Activated CD4-positive, alpha-beta T cell treated with anti-CD3 and anti-CD28 coated beads, Interleukin-2, amount 10 ng/mL, durations not matched to agents 24 days and 14 days (primary cell): ENCODE measurements at regions not wholly inside any gene's neighbourhood (a gene's known extent, or its start where the extent isn't known, plus 50 kb on each side); places are given as distances from the start of the nearest gene placed in this dataset.

ENCODE experiments used
- DNase-seq: peaks from one replicate; pipeline ENCODE4 v3.0.0; 2022
- H3K27ac Mint-ChIP-seq: one replicate; pipeline ENCODE4 v1.8.0; 2022; ENCODE audit warnings: mild to moderate bottlenecking, mixed read lengths
- H3K27me3 Mint-ChIP-seq: one replicate; pipeline ENCODE4 v1.8.0; 2022; ENCODE audit warnings: mixed read lengths
- H3K36me3 Mint-ChIP-seq: one replicate; pipeline ENCODE4 v1.8.0; 2022; ENCODE audit warnings: low read depth, mild to moderate bottlenecking, mixed read lengths
- H3K4me1 Mint-ChIP-seq: one replicate; pipeline ENCODE4 v1.8.0; 2021; ENCODE audit warnings: mixed read lengths
- H3K4me3 Mint-ChIP-seq: one replicate; pipeline ENCODE4 v1.8.0; 2022; ENCODE audit warnings: mild to moderate bottlenecking, moderate library complexity, mixed read lengths
- H3K9me3 Mint-ChIP-seq: one replicate; pipeline ENCODE4 v1.8.0; 2021; ENCODE audit warnings: mixed read lengths
- intact Hi-C: fragments of 100-400 bp; cut with micrococcal nuclease; formaldehyde crosslinking; loops from one replicate; pipeline ENCODE4 v1.15.1; 2023

DNA sequence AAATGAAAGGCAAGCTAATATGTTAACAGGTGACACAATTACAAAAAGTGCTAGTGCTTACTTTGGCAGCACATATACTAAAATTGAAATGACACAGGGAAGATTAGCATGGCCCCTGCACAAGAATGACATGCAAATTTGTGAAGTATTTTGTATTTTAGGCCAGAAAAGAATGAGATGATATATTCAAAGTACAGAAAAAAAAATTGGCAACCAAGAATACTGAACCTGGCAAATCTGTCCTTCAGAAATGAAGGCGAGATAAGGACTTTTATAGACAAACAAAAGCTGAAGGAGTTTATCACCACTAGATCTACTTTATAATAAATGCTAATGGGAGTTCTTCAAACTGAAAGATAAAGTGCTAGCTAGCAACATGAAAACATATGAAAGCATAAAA is 350.0 kb upstream of the POU3F1 start:
- intact Hi-C loops: no loop called here
- Mint-ChIP-seq H3K27me3 (peaks cover 24% of the 10 kb centered on the region), H3K4me1 (no peaks in the 10 kb centered on the region), H3K36me3 (no peaks in the 10 kb centered on the region), H3K9me3 (no peaks in the 10 kb centered on the region), H3K4me3 (no peak overlapping the region), H3K27ac (no peak overlapping the region)
- DNase-seq: no peak

DNA sequence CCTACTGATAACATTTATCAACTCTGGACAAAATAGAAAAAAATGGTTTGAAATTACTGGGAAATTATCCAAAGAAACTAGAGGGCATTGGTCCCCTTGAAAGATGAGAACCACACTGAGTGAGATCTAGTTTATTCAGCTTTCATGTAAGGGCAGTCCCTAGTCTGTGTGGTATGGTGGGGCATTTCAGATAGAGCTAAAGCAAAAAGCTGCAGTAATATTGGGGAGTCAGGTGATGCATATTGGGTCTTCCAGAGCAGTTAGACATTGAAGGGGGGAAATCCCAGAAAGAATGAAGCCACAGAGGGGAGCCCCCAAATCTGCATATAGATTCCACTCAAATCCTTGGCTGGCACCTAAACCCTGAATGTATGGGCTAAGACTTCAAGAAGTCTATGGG is 347.7 kb upstream of the POU3F1 start:
- no peaks in the 10 kb centered on the region for H3K9me3 Mint-ChIP-seq

GRCh38 chr1:38392861-38393260 is 346.3 kb upstream of the POU3F1 start:
- no peaks in the 10 kb centered on the region for H3K4me1 Mint-ChIP-seq
- intact Hi-C loops: no loop called here
- H3K27ac Mint-ChIP-seq: no peak overlapping the region
- no peak overlapping the region for H3K4me3 Mint-ChIP-seq
- H3K27me3 Mint-ChIP-seq: peaks cover 18% of the 10 kb centered on the region
- peaks cover 6% of the 10 kb centered on the region for H3K9me3 Mint-ChIP-seq
- H3K36me3 Mint-ChIP-seq: no peaks in the 10 kb centered on the region
- no peak for DNase-seq

More for the DNA sequence above, 347.7 kb upstream of the POU3F1 start:
- H3K36me3 Mint-ChIP-seq: no peaks in the 10 kb centered on the region
- intact Hi-C loops: no loop called here
- no peaks in the 10 kb centered on the region for H3K4me1 Mint-ChIP-seq
- no peak overlapping the region for H3K4me3 Mint-ChIP-seq
- H3K27me3 Mint-ChIP-seq: peaks cover 24% of the 10 kb centered on the region
- DNase-seq: no peak
- H3K27ac Mint-ChIP-seq: no peak overlapping the region

GRCh38 chr1:38381256-38381655 is 334.7 kb upstream of the POU3F1 start:
- Mint-ChIP-seq H3K4me3 (no peak overlapping the region), H3K9me3 (no peaks in the 10 kb centered on the region), H3K4me1 (no peaks in the 10 kb centered on the region), H3K27ac (no peak overlapping the region), H3K27me3 (peaks cover 2% of the 10 kb centered on the region), H3K36me3 (no peaks in the 10 kb centered on the region)
- DNase-seq: peak; percentile 17
- intact Hi-C loops: no loop called here

- no peak for DNase-seq
- intact Hi-C loops: no loop called here
- no peaks in the 10 kb centered on the region for H3K9me3 Mint-ChIP-seq
- H3K27me3 Mint-ChIP-seq: peaks cover 2% of the 10 kb centered on the region
- H3K4me1 Mint-ChIP-seq: no peaks in the 10 kb centered on the region
- no peak overlapping the region for H3K27ac Mint-ChIP-seq
- H3K36me3 Mint-ChIP-seq: no peaks in the 10 kb centered on the region
- H3K4me3 Mint-ChIP-seq: no peak overlapping the region
Measured at GRCh38 chr1:38376577-38376976, 330.0 kb upstream of the POU3F1 start.

GRCh38 chr1:38375035-38375434 is 328.4 kb upstream of the POU3F1 start:
- intact Hi-C loops: no loop called here
- DNase-seq: no peak
- no peaks in the 10 kb centered on the region for H3K36me3 Mint-ChIP-seq
- H3K4me1 Mint-ChIP-seq: no peaks in the 10 kb centered on the region
- H3K4me3 Mint-ChIP-seq: no peak overlapping the region
- H3K27me3 Mint-ChIP-seq: peaks cover 4% of the 10 kb centered on the region
- H3K9me3 Mint-ChIP-seq: no peaks in the 10 kb centered on the region
- H3K27ac Mint-ChIP-seq: no peak overlapping the region

GRCh38 chr1:38371505-38371844 is 324.9 kb upstream of the POU3F1 start:
- H3K9me3 Mint-ChIP-seq: no peaks in the 10 kb centered on the region
- H3K4me3 Mint-ChIP-seq: no peak overlapping the region
- peaks cover 13% of the 10 kb centered on the region for H3K27me3 Mint-ChIP-seq
- H3K36me3 Mint-ChIP-seq: no peaks in the 10 kb centered on the region
- H3K27ac Mint-ChIP-seq: no peak overlapping the region
- intact Hi-C loops: no loop called here
- no peaks in the 10 kb centered on the region for H3K4me1 Mint-ChIP-seq
- no peak for DNase-seq

- no peak overlapping the region for H3K27ac Mint-ChIP-seq
- intact Hi-C loops: no loop called here
Measured at GRCh38 chr1:38370716-38371504, 324.3 kb upstream of the POU3F1 start.

GRCh38 chr1:38365242-38365641 is 318.6 kb upstream of the POU3F1 start:
- Mint-ChIP-seq H3K27me3 (peaks cover 16% of the 10 kb centered on the region), H3K9me3 (no peaks in the 10 kb centered on the region), H3K36me3 (no peaks in the 10 kb centered on the region), H3K27ac (no peak overlapping the region), H3K4me3 (no peak overlapping the region), H3K4me1 (no peaks in the 10 kb centered on the region)
- intact Hi-C loops: no loop called here
- DNase-seq: no peak

More at GRCh38 chr1:38370716-38371504, 324.3 kb upstream of the POU3F1 start:
- Mint-ChIP-seq H3K27me3 (peaks cover 13% of the 10 kb centered on the region), H3K4me3 (no peak overlapping the region), H3K4me1 (no peaks in the 10 kb centered on the region), H3K9me3 (no peaks in the 10 kb centered on the region), H3K36me3 (no peaks in the 10 kb centered on the region)
- DNase-seq: no peak

- Mint-ChIP-seq H3K4me3 (no peak overlapping the region), H3K4me1 (no peaks in the 10 kb centered on the region), H3K9me3 (no peaks in the 10 kb centered on the region), H3K27ac (no peak overlapping the region), H3K27me3 (peaks cover 9% of the 10 kb centered on the region), H3K36me3 (no peaks in the 10 kb centered on the region)
- intact Hi-C loops: no loop called here
- DNase-seq: no peak
Measured at GRCh38 chr1:38361566-38361965, 315.0 kb upstream of the POU3F1 start.

DNA sequence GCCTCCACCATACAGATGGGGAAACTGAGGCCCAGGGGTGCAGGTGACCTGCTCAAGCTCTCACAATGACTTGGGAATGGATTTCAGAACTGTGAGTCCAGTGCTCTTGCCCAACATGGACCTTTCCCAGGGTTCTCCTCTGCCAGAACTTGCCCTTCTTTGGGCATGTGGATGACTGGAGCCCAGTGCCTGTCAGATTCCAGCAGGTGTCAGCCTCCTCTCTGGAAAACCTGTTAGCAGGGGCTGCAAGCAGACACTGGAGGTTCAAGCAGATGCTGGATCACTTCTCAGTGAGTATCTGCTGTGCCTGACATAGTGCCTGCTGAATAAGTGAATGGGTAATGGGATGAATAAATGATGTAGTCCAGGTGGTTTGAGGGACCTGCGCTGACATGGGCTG is 314.2 kb upstream of the POU3F1 start:
- Mint-ChIP-seq H3K36me3 (no peaks in the 10 kb centered on the region), H3K27me3 (peaks cover 9% of the 10 kb centered on the region)
- intact Hi-C loops: no loop called here

GRCh38 chr1:38353956-38354355 is 307.4 kb upstream of the POU3F1 start:
- Mint-ChIP-seq H3K4me1 (no peaks in the 10 kb centered on the region), H3K27ac (no peak overlapping the region), H3K36me3 (no peaks in the 10 kb centered on the region), H3K27me3 (peaks cover 8% of the 10 kb centered on the region), H3K9me3 (peaks cover 1% of the 10 kb centered on the region), H3K4me3 (no peak overlapping the region)
- intact Hi-C loops: no loop called here
- no peak for DNase-seq

More for the DNA sequence above, 314.2 kb upstream of the POU3F1 start:
- Mint-ChIP-seq H3K9me3 (no peaks in the 10 kb centered on the region), H3K4me3 (no peak overlapping the region), H3K4me1 (no peaks in the 10 kb centered on the region), H3K27ac (no peak overlapping the region)
- no peak for DNase-seq

- H3K36me3 Mint-ChIP-seq: no peaks in the 10 kb centered on the region
- H3K9me3 Mint-ChIP-seq: peaks cover 3% of the 10 kb centered on the region
- intact Hi-C loops: no loop called here
- H3K4me3 Mint-ChIP-seq: no peak overlapping the region
- no peaks in the 10 kb centered on the region for H3K4me1 Mint-ChIP-seq
- H3K27me3 Mint-ChIP-seq: peaks cover 10% of the 10 kb centered on the region
- H3K27ac Mint-ChIP-seq: no peak overlapping the region
- no peak for DNase-seq
Measured at GRCh38 chr1:38352869-38353268, 306.3 kb upstream of the POU3F1 start.

DNA sequence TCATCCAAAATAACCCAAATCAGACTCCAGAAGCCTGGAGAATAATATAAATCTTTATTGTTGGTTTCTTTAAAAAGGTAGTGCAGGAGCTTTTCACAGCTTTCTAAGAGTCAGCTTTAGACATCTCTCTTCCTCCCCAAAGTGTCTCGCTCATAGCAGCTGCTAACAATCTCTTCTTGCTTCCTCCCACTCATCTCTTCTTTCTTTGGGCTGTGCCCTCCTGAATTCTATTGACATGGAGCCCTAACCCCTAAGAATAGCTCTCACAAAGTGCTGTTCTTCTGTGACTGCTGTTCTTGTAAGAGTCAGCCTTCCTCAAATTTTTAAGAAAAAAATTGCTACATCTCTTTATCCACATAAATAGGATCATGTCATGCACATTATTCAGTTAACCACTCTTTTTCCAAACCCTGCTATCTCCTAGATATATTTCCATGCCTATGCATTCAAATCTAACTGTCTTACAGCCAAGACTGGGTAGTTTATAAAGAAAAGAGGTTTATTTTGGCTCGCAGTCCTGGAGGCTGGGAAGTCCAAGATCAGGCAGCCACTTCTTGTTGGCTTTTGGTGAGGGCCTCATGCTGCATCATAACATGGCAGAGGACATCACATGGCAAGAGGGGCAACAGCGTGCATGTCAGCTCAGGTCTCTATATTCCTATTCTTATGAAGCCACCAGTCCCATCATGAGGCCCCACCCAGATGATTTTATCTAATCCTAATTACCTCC is 301.0 kb upstream of the POU3F1 start:
- no peak overlapping the region for H3K4me3 Mint-ChIP-seq
- intact Hi-C loops: no loop called here
- H3K4me1 Mint-ChIP-seq: no peaks in the 10 kb centered on the region
- no peaks in the 10 kb centered on the region for H3K36me3 Mint-ChIP-seq
- peaks cover 3% of the 10 kb centered on the region for H3K9me3 Mint-ChIP-seq
- H3K27me3 Mint-ChIP-seq: peaks cover 16% of the 10 kb centered on the region
- no peak overlapping the region for H3K27ac Mint-ChIP-seq
- no peak for DNase-seq
